RWPE2 (cell line): ENCODE measurements at regions not wholly inside any gene's neighbourhood (a gene's known extent, or its start where the extent isn't known, plus 50 kb on each side); places are given as distances from the start of the nearest gene placed in this dataset.

Source experiments
- ATAC-seq: fragments of 200-7000 bp; cut with Tn5 transposase; 3 replicates; pipeline ENCODE4 v1.9.1; 2021; ENCODE audit warnings: low read depth
- DNase-seq: peaks from one replicate; pipeline ENCODE4 v3.0.0-alpha.2; 2020; ENCODE audit warnings: low spot score
- H3K27ac ChIP-seq: fragments of 450-650 bp; 2 replicates; pipeline ENCODE4 v1.5.1; 2017; ENCODE audit warnings: mild to moderate bottlenecking; ENCODE audit not compliant: poor library complexity, severe bottlenecking
- H3K27me3 ChIP-seq: fragments of 250-450 bp; sonication (Bioruptor Pico); 2 replicates; pipeline ENCODE4 v1.5.1; 2021; ENCODE audit warnings: mild to moderate bottlenecking, moderate library complexity; ENCODE audit not compliant: insufficient read depth, poor library complexity, severe bottlenecking
- H3K36me3 ChIP-seq: fragments of 250-450 bp; sonication (Bioruptor Pico); 2 replicates; pipeline ENCODE4 v1.5.1; 2020; ENCODE audit warnings: low read depth, mild to moderate bottlenecking, moderate library complexity
- H3K4me1 ChIP-seq: fragments of 250-450 bp; sonication (Bioruptor Pico); 2 replicates; pipeline ENCODE4 v1.5.1; 2021; ENCODE audit warnings: mild to moderate bottlenecking, moderate library complexity; ENCODE audit not compliant: insufficient read depth, poor library complexity, severe bottlenecking
- H3K4me3 ChIP-seq: fragments of 250-450 bp; sonication (Bioruptor Pico); 2 replicates; pipeline ENCODE4 v1.5.1; 2021; ENCODE audit warnings: mild to moderate bottlenecking, moderate library complexity; ENCODE audit not compliant: severe bottlenecking
- H3K9me3 ChIP-seq: fragments of 250-450 bp; sonication (Bioruptor Pico); 2 replicates; pipeline ENCODE4 v1.5.1; 2021; ENCODE audit warnings: mild to moderate bottlenecking, moderate library complexity; ENCODE audit not compliant: severe bottlenecking
- TF ChIP-seq, protein P1 (sequence below): fragments of 450-650 bp; IDR thresholded peaks from one replicate; pipeline ENCODE4 v1.5.1; 2017; ENCODE audit warnings: mild to moderate bottlenecking, moderate library complexity; ENCODE audit not compliant: poor library complexity, severe bottlenecking

DNA sequence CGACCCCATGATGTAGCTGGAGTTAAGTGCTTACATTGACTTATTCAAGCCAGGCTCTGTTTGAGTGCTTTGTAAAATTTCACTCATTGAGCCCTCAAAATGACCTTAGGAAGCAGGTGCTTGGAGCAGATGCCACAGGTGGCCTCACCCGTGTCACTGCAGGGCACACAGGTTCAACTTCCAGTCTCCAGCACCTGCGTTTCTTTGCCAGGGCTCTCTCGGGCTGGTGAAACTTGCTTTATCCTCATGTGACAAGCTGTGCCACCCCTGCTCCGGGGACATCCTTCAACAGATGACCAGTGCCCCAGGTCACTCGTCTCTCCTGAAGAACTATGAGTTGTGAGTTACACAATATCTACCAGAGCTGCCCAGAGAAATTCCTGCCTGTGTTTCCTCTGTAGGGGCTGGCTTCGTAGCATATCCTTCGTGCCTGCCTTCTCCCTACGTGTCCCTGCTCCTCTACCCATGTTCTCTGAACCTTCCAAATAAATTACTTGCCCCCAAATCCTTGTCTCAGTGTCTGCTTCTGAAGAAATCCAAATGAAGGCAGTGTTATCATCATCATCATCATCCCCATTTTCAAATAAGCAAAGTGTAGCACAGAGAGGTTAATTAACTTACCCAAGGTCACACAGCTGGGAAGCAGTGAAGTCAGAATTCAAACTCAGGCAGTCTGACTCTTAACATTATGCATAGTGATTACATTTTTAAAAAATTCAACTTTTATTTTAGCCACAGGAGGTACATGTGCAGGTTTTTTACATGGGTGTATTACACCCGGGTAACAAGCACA, 352.5 kb downstream of the NPIPA8 start:
- TF ChIP-seq, protein P1, sequence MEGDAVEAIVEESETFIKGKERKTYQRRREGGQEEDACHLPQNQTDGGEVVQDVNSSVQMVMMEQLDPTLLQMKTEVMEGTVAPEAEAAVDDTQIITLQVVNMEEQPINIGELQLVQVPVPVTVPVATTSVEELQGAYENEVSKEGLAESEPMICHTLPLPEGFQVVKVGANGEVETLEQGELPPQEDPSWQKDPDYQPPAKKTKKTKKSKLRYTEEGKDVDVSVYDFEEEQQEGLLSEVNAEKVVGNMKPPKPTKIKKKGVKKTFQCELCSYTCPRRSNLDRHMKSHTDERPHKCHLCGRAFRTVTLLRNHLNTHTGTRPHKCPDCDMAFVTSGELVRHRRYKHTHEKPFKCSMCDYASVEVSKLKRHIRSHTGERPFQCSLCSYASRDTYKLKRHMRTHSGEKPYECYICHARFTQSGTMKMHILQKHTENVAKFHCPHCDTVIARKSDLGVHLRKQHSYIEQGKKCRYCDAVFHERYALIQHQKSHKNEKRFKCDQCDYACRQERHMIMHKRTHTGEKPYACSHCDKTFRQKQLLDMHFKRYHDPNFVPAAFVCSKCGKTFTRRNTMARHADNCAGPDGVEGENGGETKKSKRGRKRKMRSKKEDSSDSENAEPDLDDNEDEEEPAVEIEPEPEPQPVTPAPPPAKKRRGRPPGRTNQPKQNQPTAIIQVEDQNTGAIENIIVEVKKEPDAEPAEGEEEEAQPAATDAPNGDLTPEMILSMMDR = no peak
- Histone ChIP-seq H3K4me3 (no peak overlapping the region), H3K4me1 (no peaks in the 10 kb centered on the region), H3K36me3 (no peaks in the 10 kb centered on the region), H3K27ac (no peak overlapping the region), H3K9me3 (no peaks in the 10 kb centered on the region), H3K27me3 (peaks cover 10% of the 10 kb centered on the region)
- no peak for ATAC-seq
- no peak for DNase-seq

DNA sequence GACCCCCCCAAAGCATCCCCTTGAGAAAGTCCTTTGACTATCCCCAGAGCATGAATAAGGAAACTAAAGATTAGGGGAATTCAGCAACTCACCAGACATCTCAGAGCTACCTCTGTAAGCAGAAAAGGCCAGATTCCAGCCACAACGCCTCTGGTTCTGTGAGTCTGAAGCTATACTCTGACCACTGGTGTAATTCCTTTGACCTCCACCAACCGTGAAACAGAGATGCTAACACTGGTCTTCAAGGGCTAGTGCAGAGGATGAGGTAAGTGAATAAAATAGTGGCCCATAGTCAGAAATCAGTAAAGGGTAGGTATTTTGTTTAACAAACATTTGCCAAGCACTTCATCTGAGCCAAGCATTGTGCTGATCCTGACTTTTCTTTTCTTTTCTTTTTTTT, 353.4 kb downstream of the NPIPA8 start:
- DNase-seq (no peak), ATAC-seq (no peak)
- TF ChIP-seq, protein P1 = no peak
- H3K27ac ChIP-seq = no peak overlapping the region
- no peaks in the 10 kb centered on the region for H3K9me3 ChIP-seq
- no peak overlapping the region for H3K4me3 ChIP-seq
- no peaks in the 10 kb centered on the region for H3K4me1 ChIP-seq
- H3K27me3 ChIP-seq = peaks cover 4% of the 10 kb centered on the region
- no peaks in the 10 kb centered on the region for H3K36me3 ChIP-seq

DNA sequence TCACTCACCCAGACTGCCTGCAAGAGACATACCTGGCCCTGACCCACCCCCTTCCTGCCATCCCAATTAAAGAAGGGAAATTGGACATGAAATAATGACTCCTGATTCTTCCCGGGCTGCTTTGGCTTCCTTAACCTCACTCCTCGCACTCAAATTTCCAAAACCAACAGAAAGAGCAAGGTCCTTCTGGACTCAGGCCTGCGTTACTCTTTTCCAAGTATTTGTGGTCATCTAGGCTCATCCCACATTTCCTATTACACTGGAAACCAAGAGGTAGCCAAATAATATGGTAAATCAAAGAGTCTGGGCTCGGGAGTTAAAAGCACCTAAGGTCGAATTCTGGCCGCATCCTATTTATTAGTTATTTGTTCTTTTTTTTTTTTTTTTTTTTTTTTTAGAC, 359.3 kb downstream of the NPIPA8 start:
- Histone ChIP-seq H3K9me3 (no peaks in the 10 kb centered on the region), H3K4me3 (no peak overlapping the region), H3K27me3 (peaks cover 9% of the 10 kb centered on the region), H3K4me1 (no peaks in the 10 kb centered on the region), H3K36me3 (no peaks in the 10 kb centered on the region), H3K27ac (no peak overlapping the region)
- ATAC-seq = no peak
- DNase-seq = no peak
- TF ChIP-seq, protein P1 = no peak

DNA sequence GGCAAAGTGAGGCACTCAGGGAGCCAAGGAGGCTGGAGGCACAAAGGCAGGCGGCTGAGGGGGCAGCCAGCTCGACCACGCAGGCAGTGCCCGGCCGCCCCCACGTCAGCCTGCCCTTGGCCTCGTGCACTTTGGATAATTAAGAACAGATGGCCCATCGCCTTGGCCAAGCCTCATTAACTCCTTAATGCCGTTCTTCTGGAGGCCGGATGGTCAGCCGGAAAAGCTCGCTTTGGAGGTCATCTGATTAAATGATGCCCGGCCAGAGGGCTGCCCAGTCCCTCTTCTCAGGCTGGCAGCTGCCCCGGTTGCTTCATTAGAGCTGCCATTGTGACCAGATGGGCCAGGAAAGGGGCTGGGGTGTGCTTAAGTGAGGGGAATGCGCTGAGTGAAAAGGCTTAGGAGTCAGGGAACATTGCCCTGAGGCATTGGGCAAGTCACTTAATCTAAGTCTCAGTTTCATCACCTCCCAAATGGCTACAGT, 364.0 kb downstream of the NPIPA8 start:
- ATAC-seq = no peak
- H3K9me3 ChIP-seq = no peaks in the 10 kb centered on the region
- no peaks in the 10 kb centered on the region for H3K36me3 ChIP-seq
- H3K27me3 ChIP-seq = peaks cover 38% of the 10 kb centered on the region
- no peak overlapping the region for H3K27ac ChIP-seq
- H3K4me3 ChIP-seq = no peak overlapping the region
- no peaks in the 10 kb centered on the region for H3K4me1 ChIP-seq
- DNase-seq = no peak
- TF ChIP-seq, protein P1 = no peak

DNA sequence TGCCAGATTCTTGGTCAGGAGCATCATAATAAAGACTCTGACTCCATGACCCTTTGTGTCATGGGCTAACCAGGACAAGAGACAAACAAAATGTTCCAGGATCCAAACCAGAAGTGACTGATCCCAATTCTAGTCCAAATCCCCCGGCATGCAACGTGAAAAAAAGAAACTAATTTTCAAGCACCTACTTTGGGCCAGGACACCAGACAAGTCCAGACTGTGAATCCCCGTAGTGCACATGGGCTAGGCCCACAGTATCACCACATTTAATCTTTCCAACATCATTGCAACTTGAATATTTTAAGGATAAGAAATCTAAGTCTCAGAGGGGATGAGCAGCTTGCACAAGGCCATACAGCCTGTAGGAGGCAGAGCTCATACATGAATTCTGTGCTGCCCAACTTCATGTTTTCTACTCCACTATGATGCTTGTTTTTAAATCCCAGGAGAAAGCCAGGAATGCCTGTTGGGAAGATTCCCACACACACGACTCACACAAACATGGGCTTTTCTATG, 365.7 kb downstream of the NPIPA8 start:
- Histone ChIP-seq H3K27ac (no peak overlapping the region), H3K4me1 (no peaks in the 10 kb centered on the region), H3K9me3 (no peaks in the 10 kb centered on the region), H3K4me3 (no peak overlapping the region), H3K27me3 (peaks cover 40% of the 10 kb centered on the region), H3K36me3 (no peaks in the 10 kb centered on the region)
- DNase-seq (no peak), ATAC-seq (no peak)
- TF ChIP-seq, protein P1 = no peak
